Vagina (tissue), 2 donors: ENCODE measurements at regions not wholly inside any gene's neighbourhood (a gene's known extent, or its start where the extent isn't known, plus 50 kb on each side); places are given as distances from the start of the nearest gene placed in this dataset.

Source experiments
- DNase-seq, 2 donors: peaks; one replicate each; pipeline ENCODE4 v3.0.0-alpha.2; 2017; ENCODE audit errors: extremely low spot score in 2 of 2
- H3K27ac ChIP-seq: fragments of 200-600 bp; sonication (generic); one replicate; pipeline ENCODE4 v1.5.1; 2019
- H3K27me3 ChIP-seq: fragments of 200-600 bp; sonication (generic); one replicate; pipeline ENCODE4 v1.5.1; 2019
- H3K36me3 ChIP-seq, 2 donors: fragments of 200-600 bp; sonication (generic); one replicate each; pipeline ENCODE4 v1.5.1; 2017 to 2019
- H3K4me1 ChIP-seq: fragments of 200-600 bp; sonication (generic); one replicate; pipeline ENCODE4 v1.5.1; 2019
- H3K4me3 ChIP-seq, 2 donors: fragments of 200-600 bp; sonication (generic); 1 replicate in 1 of 2; 2 replicates in 1 of 2; pipeline ENCODE4 v1.5.1; 2016 to 2019
- H3K9me3 ChIP-seq: fragments of 200-600 bp; sonication (generic); one replicate; pipeline ENCODE4 v1.5.1; 2019
- CTCF ChIP-seq, 3 experiments: fragments of 450-650 bp in 2 of 3; fragments of 200-600 bp in 1 of 3; sonication (generic) in 1 of 3; IDR thresholded peaks; one replicate each; pipeline ENCODE4 v1.5.1; 2017 to 2019; ENCODE audit warnings: antibody characterized with exemption in 3 of 3, mild to moderate bottlenecking in 2 of 3, moderate library complexity in 2 of 3
- POLR2A ChIP-seq, 2 donors: fragments of 450-650 bp; IDR thresholded peaks; one replicate each; pipeline ENCODE4 v1.6.1; 2017; ENCODE audit warnings: antibody characterized with exemption in 2 of 2, mild to moderate bottlenecking in 2 of 2, moderate library complexity in 2 of 2
- POLR2AphosphoS5 ChIP-seq, 2 donors: sonication (generic); formaldehyde crosslinking; IDR thresholded peaks; one replicate each; pipeline ENCODE4 v1.9.0; 2017; ENCODE audit warnings: antibody characterized with exemption in 2 of 2, mild to moderate bottlenecking in 2 of 2, low read depth in 1 of 2; ENCODE audit not compliant: insufficient read depth in 1 of 2
- intact Hi-C: fragments of 100-400 bp; cut with DNase I; formaldehyde crosslinking; loops from one replicate; pipeline ENCODE4 v1.15.1; 2023

DNA sequence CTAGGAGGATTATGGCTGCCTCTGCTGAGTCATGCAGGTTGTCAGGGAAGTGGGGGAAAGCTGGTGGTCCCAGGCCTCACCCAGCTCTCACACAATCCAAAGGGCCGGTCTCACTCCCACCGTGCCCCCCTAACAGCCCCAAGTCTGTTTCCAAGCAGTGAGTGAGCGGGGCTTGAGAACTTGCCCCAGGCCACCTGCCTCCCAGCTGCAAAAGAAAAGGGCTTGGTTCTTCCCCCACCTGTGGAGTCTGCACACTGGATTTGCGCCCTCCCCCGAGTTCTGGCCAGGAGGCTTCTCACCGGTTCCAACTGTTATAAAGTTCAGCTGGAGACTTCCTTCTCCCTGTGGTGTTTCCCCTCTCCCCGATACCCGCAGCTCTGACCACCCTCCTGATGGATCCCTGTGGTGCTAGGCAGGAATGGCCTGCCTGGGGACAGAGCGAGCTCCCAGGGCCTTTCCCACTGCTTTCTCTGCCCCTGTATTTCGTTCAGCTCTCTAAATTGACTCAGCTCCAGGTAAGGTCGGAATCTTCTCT, 222.3 kb downstream of the BARHL2 start:
- no peaks in the 10 kb centered on the region for H3K9me3 ChIP-seq
- DNase-seq = no peak
- H3K27me3 ChIP-seq = no peaks in the 10 kb centered on the region
- no peak overlapping the region for H3K4me3 ChIP-seq
- no peaks in the 10 kb centered on the region for H3K4me1 ChIP-seq
- H3K27ac ChIP-seq = no peak overlapping the region
- intact Hi-C loops = no loop called here
- TF ChIP-seq CTCF (IDR thresholded peaks at IDR 0.05) (no peak), POLR2AphosphoS5 (IDR thresholded peaks at IDR 0.05; ENCODE audit: insufficient read depth in 1 of 2, low read depth in 1 of 2) (no peak), POLR2A (IDR thresholded peaks at IDR 0.05) (no peak)
- no peaks in the 10 kb centered on the region for H3K36me3 ChIP-seq

DNA sequence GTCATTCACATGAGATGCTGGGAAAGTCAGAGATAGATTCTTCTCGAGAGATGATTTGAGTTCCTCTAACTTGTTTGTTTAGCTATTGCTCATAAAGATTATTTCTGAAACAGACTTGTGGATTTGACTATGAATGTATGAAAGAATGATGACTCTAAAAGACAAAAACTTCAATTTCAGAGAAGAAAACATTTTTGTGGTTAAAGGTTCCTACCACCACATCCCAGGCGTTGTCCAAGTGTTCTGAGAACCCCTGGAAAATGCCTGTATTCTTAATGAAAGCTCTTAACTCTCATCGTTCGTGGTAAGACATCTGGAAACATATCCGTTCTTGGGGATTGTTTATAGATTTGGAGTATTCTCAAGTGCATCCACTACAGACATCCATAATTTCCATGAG, 228.7 kb downstream of the BARHL2 start:
- Histone ChIP-seq H3K4me3 (no peak overlapping the region), H3K36me3 (no peaks in the 10 kb centered on the region), H3K27me3 (no peaks in the 10 kb centered on the region), H3K9me3 (no peaks in the 10 kb centered on the region), H3K4me1 (no peaks in the 10 kb centered on the region), H3K27ac (no peak overlapping the region)
- intact Hi-C loops = no loop called here
- TF ChIP-seq CTCF (IDR thresholded peaks at IDR 0.05) = no peak
- TF ChIP-seq POLR2A (IDR thresholded peaks at IDR 0.05) = no peak
- TF ChIP-seq POLR2AphosphoS5 (IDR thresholded peaks at IDR 0.05; ENCODE audit: insufficient read depth in 1 of 2, low read depth in 1 of 2) = no peak
- DNase-seq = no peak

DNA sequence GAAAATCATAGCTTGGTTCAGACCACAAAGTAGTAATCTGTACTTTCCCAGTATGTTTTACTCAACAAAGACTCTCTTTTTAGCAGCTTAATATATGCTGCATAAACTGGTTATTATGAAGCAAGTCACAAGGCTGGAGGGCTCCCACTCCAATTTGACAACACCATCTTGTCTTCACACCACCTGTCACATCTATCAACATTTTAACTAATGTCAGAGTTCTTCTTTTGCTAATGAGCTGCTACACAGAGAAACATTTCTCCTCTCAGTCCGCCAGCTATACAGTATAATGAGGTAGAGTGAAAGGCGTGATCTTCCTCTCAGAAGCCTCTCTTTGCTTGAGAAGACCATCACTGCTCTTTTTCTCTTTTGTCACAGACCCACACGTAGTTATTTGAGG, 230.1 kb downstream of the BARHL2 start:
- H3K4me3 ChIP-seq = no peak overlapping the region
- no peak for TF ChIP-seq POLR2AphosphoS5 (IDR thresholded peaks at IDR 0.05; ENCODE audit: insufficient read depth in 1 of 2, low read depth in 1 of 2)
- no peak for TF ChIP-seq POLR2A (IDR thresholded peaks at IDR 0.05)
- no peak for TF ChIP-seq CTCF (IDR thresholded peaks at IDR 0.05)
- H3K36me3 ChIP-seq = no peaks in the 10 kb centered on the region
- intact Hi-C loops = no loop called here
- H3K27me3 ChIP-seq = no peaks in the 10 kb centered on the region
- no peaks in the 10 kb centered on the region for H3K9me3 ChIP-seq
- H3K4me1 ChIP-seq = no peaks in the 10 kb centered on the region
- H3K27ac ChIP-seq = no peak overlapping the region
- DNase-seq = no peak

DNA sequence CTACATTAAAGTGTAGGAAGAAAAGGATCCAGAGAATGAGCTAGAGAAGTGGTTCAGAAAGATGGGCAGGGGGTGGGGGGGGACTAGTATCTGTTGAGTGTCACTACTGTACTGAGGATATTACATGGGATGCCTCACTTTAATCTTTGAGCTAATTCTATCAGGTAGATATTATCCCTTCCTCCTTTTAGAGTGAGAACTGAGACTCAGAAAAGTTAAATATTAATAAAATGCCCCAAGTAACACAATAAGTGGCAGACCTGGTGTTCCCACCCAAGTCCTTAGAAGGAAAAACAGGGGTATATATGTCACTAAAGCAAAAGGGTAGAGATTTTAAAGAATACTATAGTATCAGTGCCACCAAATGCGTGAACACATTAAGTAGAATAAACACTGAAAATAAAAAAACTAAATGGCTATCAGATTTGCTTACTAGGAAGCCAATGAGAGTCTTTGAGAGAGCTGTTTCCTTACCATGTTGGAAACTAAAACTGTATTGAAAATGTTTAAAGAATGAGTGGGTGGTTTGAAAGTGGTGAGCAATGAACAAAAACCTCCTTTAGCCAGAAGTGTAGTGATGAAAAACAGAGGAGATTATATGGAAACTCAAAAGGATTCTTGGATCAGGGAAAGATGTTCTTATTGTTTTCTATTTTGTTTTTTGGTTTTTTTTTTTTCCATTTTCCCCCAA, 230.8 kb downstream of the BARHL2 start:
- intact Hi-C loops = no loop called here
- no peaks in the 10 kb centered on the region for H3K36me3 ChIP-seq
- no peak overlapping the region for H3K27ac ChIP-seq
- DNase-seq = no peak
- H3K27me3 ChIP-seq = no peaks in the 10 kb centered on the region
- H3K9me3 ChIP-seq = no peaks in the 10 kb centered on the region
- H3K4me3 ChIP-seq = no peak overlapping the region
- TF ChIP-seq POLR2AphosphoS5 (IDR thresholded peaks at IDR 0.05; ENCODE audit: insufficient read depth in 1 of 2, low read depth in 1 of 2) (no peak), CTCF (IDR thresholded peaks at IDR 0.05) (no peak), POLR2A (IDR thresholded peaks at IDR 0.05) (no peak)
- H3K4me1 ChIP-seq = no peaks in the 10 kb centered on the region

- intact Hi-C loops = no loop called here
- Histone ChIP-seq H3K4me1 (no peaks in the 10 kb centered on the region), H3K9me3 (no peaks in the 10 kb centered on the region), H3K27me3 (no peaks in the 10 kb centered on the region), H3K36me3 (no peaks in the 10 kb centered on the region), H3K27ac (no peak overlapping the region), H3K4me3 (no peak overlapping the region)
- TF ChIP-seq POLR2AphosphoS5 (IDR thresholded peaks at IDR 0.05; ENCODE audit: insufficient read depth in 1 of 2, low read depth in 1 of 2) = no peak
- DNase-seq = no peak
These were observed 236.7 kb downstream of the BARHL2 start for GRCh38 chr1:90480271-90480835.
